Spleen (tissue), 7 donors: ENCODE measurements at regions not wholly inside any gene's neighbourhood (a gene's known extent, or its start where the extent isn't known, plus 50 kb on each side); places are given as distances from the start of the nearest gene placed in this dataset.

Experiments used
- CTCF ChIP-seq, 11 experiments: fragments of 200-600 bp in 7 of 11; fragments of 450-650 bp in 4 of 11; sonication (generic) in 4 of 11; IDR thresholded peaks in 8 of 11; conservative IDR thresholded peaks in 3 of 11; 1 replicate in 7 of 11; 2 replicates in 4 of 11; pipeline versions ENCODE4 v1.4.0 to v1.8.0; 2016 to 2021; ENCODE audit warnings: antibody characterized with exemption in 11 of 11, inconsistent platforms in 4 of 11, mild to moderate bottlenecking in 1 of 11
- POLR2A ChIP-seq, 3 donors: fragments of 450-650 bp; IDR thresholded peaks; one replicate each; pipeline ENCODE4 v1.5.1; 2017; ENCODE audit warnings: antibody characterized with exemption in 3 of 3, mild to moderate bottlenecking in 1 of 3
- POLR2AphosphoS5 ChIP-seq, 3 donors: sonication (generic); formaldehyde crosslinking; IDR thresholded peaks; one replicate each; pipeline ENCODE4 v1.5.1; 2017; ENCODE audit warnings: antibody characterized with exemption in 3 of 3
- donor health status: DM: no; HTN: no; CAD: no; lungs with moderate emphysema.
- donor health status: DM: no; HTN: no; CAD: no.
- donor health status: DM: no; HTN: no; CAD: no.

DNA sequence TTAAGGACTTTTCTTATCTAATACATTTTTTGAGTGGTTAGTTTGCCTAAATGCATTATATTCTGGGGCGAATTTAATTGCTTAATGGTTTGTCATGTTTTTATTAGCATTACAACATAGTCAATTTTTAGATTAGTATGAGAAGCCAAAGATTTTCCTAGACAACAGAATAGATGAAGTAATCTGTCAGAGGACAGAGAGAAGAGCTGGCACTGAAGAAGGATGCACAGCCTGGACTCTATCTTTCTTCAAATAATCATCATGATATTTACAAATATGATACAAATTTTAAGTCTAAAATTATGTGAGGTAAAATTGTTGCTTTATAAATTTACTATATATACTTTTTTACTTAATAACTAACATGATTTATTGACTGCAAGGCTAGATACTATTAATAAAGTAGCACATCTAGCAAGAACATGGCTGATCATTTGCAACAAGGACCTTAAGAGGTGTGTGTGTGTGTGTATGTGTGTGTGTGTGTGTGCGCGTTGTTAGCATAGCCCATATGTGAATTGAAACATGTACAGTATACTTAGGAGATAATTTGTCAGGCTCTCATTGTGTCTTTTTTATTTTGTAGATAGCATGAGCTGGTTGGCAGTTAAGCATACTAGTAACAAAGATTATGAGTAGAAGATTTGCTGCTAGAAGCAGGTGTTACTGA, 752.2 kb downstream of the DCDC2C start:
- no peak for TF ChIP-seq CTCF (IDR thresholded peaks at IDR 0.05 in 8 of 11, conservative IDR thresholded peaks at IDR 0.05 in 3 of 11)
- no peak for TF ChIP-seq POLR2AphosphoS5 (IDR thresholded peaks at IDR 0.05)
- TF ChIP-seq POLR2A (IDR thresholded peaks at IDR 0.05), result no peak
